ENCODE measurements at regions not wholly inside any gene's neighbourhood (a gene's known extent, or its start where the extent isn't known, plus 50 kb on each side); places are given as distances from the start of the nearest gene placed in this dataset.

DNA sequence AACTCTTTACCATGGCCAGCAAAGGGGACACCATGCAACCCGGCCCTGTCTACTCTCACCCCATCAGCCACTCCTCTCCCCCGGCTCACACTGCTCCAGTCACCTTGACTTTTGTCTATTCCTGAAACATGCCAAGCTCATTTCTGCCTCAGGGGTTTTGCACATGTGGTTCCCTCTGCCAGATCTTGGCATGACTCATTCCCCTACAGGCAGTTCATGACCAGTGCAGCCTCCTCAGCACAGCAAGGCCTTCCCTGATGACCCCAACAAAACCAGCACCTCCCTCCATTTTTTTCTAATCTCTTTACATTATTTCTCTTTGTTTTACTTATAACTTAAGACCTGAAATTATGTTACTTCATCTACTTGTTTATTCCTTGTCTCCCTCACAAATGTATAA, 58.6 kb upstream of the GJB5 start:
- TF ChIP-seq, protein P1, sequence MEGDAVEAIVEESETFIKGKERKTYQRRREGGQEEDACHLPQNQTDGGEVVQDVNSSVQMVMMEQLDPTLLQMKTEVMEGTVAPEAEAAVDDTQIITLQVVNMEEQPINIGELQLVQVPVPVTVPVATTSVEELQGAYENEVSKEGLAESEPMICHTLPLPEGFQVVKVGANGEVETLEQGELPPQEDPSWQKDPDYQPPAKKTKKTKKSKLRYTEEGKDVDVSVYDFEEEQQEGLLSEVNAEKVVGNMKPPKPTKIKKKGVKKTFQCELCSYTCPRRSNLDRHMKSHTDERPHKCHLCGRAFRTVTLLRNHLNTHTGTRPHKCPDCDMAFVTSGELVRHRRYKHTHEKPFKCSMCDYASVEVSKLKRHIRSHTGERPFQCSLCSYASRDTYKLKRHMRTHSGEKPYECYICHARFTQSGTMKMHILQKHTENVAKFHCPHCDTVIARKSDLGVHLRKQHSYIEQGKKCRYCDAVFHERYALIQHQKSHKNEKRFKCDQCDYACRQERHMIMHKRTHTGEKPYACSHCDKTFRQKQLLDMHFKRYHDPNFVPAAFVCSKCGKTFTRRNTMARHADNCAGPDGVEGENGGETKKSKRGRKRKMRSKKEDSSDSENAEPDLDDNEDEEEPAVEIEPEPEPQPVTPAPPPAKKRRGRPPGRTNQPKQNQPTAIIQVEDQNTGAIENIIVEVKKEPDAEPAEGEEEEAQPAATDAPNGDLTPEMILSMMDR (IDR thresholded peaks at IDR 0.05) = no peak
- no peak for TF ChIP-seq POLR2A (IDR thresholded peaks at IDR 0.05)

Measured in lower leg skin (tissue), 3 donors.